GM19397 (cell line): ENCODE measurements at regions not wholly inside any gene's neighbourhood (a gene's known extent, or its start where the extent isn't known, plus 50 kb on each side); places are given as distances from the start of the nearest gene placed in this dataset.

Source experiments
- ATAC-seq: cut with Tn5 transposase; IDR thresholded peaks from one replicate; pipeline ENCODE4 v1.9.1; 2021; ENCODE audit warnings: mild to moderate bottlenecking, moderate library complexity; ENCODE audit not compliant: unreplicated experiment

- ATAC-seq: no peak
Measured at GRCh38 chr5:113900141-113900540, 386.6 kb downstream of the YTHDC2 start.

- no peak for ATAC-seq
Measured at GRCh38 chr5:113900816-113901215, 387.3 kb downstream of the YTHDC2 start.

- no peak for ATAC-seq
Measured at GRCh38 chr5:113901718-113902117, 388.2 kb downstream of the YTHDC2 start.

- ATAC-seq: no peak
Measured at GRCh38 chr5:113902917-113903660, 389.6 kb downstream of the YTHDC2 start.

GRCh38 chr5:113909782-113910181 is 396.3 kb downstream of the YTHDC2 start:
- ATAC-seq: no peak

- no peak for ATAC-seq
Measured at GRCh38 chr5:113917997-113918396, 404.5 kb downstream of the YTHDC2 start.

- no peak for ATAC-seq
Measured at GRCh38 chr5:113922343-113922742, 408.8 kb downstream of the YTHDC2 start.

GRCh38 chr5:113935453-113935852 is 422.0 kb downstream of the YTHDC2 start:
- no peak for ATAC-seq

GRCh38 chr5:113937301-113937700 is 423.8 kb downstream of the YTHDC2 start:
- ATAC-seq: no peak

- ATAC-seq: no peak
Measured at GRCh38 chr5:113939988-113940387, 421.9 kb upstream of the KCNN2 start.

- no peak for ATAC-seq
Measured at GRCh38 chr5:113950186-113950585, 411.7 kb upstream of the KCNN2 start.

GRCh38 chr5:113965225-113965624 is 396.6 kb upstream of the KCNN2 start:
- no peak for ATAC-seq

GRCh38 chr5:113969901-113970300 is 392.0 kb upstream of the KCNN2 start:
- ATAC-seq: no peak

GRCh38 chr5:113971454-113971853 is 390.4 kb upstream of the KCNN2 start:
- ATAC-seq: no peak

GRCh38 chr5:113974976-113975375 is 386.9 kb upstream of the KCNN2 start:
- no peak for ATAC-seq

- no peak for ATAC-seq
Measured at GRCh38 chr5:113984928-113985327, 376.9 kb upstream of the KCNN2 start.

- ATAC-seq: no peak
Measured at GRCh38 chr5:113985505-113985904, 376.4 kb upstream of the KCNN2 start.

- ATAC-seq: no peak
Measured at GRCh38 chr5:113989278-113989912, 372.5 kb upstream of the KCNN2 start.

- ATAC-seq: no peak
Measured at GRCh38 chr5:113989913-113990305, 372.0 kb upstream of the KCNN2 start.

GRCh38 chr5:114001076-114001475 is 360.8 kb upstream of the KCNN2 start:
- no peak for ATAC-seq

- no peak for ATAC-seq
Measured at GRCh38 chr5:114006582-114006981, 355.3 kb upstream of the KCNN2 start.

- no peak for ATAC-seq
Measured at GRCh38 chr5:114007678-114008077, 354.2 kb upstream of the KCNN2 start.

- no peak for ATAC-seq
Measured at GRCh38 chr5:114010362-114010761, 351.5 kb upstream of the KCNN2 start.
